Vagina (tissue), 2 donors: ENCODE measurements at regions not wholly inside any gene's neighbourhood (a gene's known extent, or its start where the extent isn't known, plus 50 kb on each side); places are given as distances from the start of the nearest gene placed in this dataset.

Experiments
- DNase-seq, 2 donors: peaks; one replicate each; pipeline ENCODE4 v3.0.0-alpha.2; 2017; ENCODE audit errors: extremely low spot score in 2 of 2
- H3K27ac ChIP-seq: fragments of 200-600 bp; sonication (generic); one replicate; pipeline ENCODE4 v1.5.1; 2019
- H3K27me3 ChIP-seq: fragments of 200-600 bp; sonication (generic); one replicate; pipeline ENCODE4 v1.5.1; 2019
- H3K36me3 ChIP-seq, 2 donors: fragments of 200-600 bp; sonication (generic); one replicate each; pipeline ENCODE4 v1.5.1; 2017 to 2019
- H3K4me1 ChIP-seq: fragments of 200-600 bp; sonication (generic); one replicate; pipeline ENCODE4 v1.5.1; 2019
- H3K4me3 ChIP-seq, 2 donors: fragments of 200-600 bp; sonication (generic); 1 replicate in 1 of 2; 2 replicates in 1 of 2; pipeline ENCODE4 v1.5.1; 2016 to 2019
- H3K9me3 ChIP-seq: fragments of 200-600 bp; sonication (generic); one replicate; pipeline ENCODE4 v1.5.1; 2019
- POLR2A ChIP-seq, 2 donors: fragments of 450-650 bp; IDR thresholded peaks; one replicate each; pipeline ENCODE4 v1.6.1; 2017; ENCODE audit warnings: antibody characterized with exemption in 2 of 2, mild to moderate bottlenecking in 2 of 2, moderate library complexity in 2 of 2
- POLR2AphosphoS5 ChIP-seq, 2 donors: sonication (generic); formaldehyde crosslinking; IDR thresholded peaks; one replicate each; pipeline ENCODE4 v1.9.0; 2017; ENCODE audit warnings: antibody characterized with exemption in 2 of 2, mild to moderate bottlenecking in 2 of 2, low read depth in 1 of 2; ENCODE audit not compliant: insufficient read depth in 1 of 2
- intact Hi-C: fragments of 100-400 bp; cut with DNase I; formaldehyde crosslinking; loops from one replicate; pipeline ENCODE4 v1.15.1; 2023
- TF ChIP-seq, protein P1 (sequence below), 3 experiments: fragments of 450-650 bp in 2 of 3; fragments of 200-600 bp in 1 of 3; sonication (generic) in 1 of 3; IDR thresholded peaks; one replicate each; pipeline ENCODE4 v1.5.1; 2017 to 2019; ENCODE audit warnings: antibody characterized with exemption in 3 of 3, mild to moderate bottlenecking in 2 of 3, moderate library complexity in 2 of 3

DNA sequence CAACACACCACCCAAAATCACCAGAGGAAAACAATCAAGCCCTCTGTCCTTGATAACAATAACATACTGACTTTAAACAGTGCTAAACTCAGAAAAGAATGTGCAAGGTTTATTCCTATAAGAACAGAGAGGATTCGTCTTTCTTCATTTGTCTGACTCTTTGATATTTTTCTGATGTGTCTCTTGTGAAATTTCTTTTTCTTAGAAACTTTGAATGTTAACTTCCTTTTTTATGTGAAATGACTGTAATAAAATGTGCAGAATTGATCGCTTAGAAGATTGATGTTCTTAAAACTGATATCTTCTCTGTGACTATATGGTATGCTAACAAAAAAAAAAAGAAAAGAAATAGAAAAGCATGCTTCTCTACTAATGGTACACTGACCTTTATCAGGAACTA lies 947.4 kb upstream of the CITED2 start:
- Histone ChIP-seq H3K4me1 (peaks cover 6% of the 10 kb centered on the region), H3K9me3 (no peaks in the 10 kb centered on the region), H3K27me3 (no peaks in the 10 kb centered on the region), H3K27ac (no peak overlapping the region), H3K36me3 (no peaks in the 10 kb centered on the region), H3K4me3 (no peak overlapping the region)
- TF ChIP-seq POLR2AphosphoS5 (IDR thresholded peaks at IDR 0.05; ENCODE audit: insufficient read depth in 1 of 2, low read depth in 1 of 2) = no peak
- no peak for TF ChIP-seq POLR2A (IDR thresholded peaks at IDR 0.05)
- TF ChIP-seq, protein P1, sequence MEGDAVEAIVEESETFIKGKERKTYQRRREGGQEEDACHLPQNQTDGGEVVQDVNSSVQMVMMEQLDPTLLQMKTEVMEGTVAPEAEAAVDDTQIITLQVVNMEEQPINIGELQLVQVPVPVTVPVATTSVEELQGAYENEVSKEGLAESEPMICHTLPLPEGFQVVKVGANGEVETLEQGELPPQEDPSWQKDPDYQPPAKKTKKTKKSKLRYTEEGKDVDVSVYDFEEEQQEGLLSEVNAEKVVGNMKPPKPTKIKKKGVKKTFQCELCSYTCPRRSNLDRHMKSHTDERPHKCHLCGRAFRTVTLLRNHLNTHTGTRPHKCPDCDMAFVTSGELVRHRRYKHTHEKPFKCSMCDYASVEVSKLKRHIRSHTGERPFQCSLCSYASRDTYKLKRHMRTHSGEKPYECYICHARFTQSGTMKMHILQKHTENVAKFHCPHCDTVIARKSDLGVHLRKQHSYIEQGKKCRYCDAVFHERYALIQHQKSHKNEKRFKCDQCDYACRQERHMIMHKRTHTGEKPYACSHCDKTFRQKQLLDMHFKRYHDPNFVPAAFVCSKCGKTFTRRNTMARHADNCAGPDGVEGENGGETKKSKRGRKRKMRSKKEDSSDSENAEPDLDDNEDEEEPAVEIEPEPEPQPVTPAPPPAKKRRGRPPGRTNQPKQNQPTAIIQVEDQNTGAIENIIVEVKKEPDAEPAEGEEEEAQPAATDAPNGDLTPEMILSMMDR (IDR thresholded peaks at IDR 0.05) = no peak
- intact Hi-C loops = no loop called here
- no peak for DNase-seq

DNA sequence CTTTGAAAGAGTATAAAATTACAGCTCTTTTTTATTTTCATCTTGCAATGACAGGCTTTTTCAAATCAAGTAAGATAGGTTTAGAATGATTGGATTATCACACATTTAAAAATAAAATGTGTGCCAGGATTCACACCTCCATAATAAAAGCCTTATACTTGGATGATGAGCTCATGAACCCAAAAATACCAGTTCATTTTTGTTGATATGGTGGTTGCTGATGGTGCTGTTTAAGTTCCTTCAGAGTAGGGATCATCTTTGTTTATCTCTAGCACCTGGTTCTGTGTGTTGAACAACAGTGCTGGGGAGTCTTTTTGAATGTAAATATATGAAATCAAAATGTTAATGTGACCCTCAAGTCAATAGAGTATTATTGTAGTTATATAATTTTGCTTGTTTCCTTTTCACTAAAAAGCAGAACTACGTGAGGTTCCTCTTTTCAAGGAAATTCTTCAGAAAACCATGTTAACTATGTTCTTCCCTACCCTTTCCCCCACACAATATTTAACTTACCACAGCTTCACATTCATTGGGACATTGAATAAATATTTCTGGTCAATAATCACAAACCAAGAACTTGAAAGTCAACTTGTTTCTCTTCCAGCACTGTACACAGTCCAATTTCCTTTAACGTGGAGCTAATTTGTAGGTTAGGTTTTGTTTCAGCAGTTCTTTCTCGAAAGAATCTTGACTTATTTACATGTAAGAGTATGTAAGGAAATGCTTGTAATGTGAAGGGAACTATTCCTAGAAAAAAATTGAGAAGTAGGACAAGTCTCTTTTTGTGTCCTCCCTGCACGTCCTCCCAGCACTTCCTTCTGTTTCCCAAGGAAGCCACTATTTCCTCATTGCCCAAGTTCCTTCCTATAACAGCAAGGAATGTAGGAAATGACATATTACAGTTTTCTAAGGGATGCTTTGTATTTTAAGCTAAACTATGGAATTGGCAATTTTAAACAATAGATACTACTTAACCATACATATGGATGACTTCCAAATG lies 945.9 kb upstream of the CITED2 start:
- DNase-seq = no peak
- no peak overlapping the region for H3K4me3 ChIP-seq
- H3K27ac ChIP-seq = no peak overlapping the region
- H3K27me3 ChIP-seq = no peaks in the 10 kb centered on the region
- TF ChIP-seq, protein P1 (IDR thresholded peaks at IDR 0.05) = no peak
- TF ChIP-seq POLR2A (IDR thresholded peaks at IDR 0.05) (no peak), POLR2AphosphoS5 (IDR thresholded peaks at IDR 0.05; ENCODE audit: insufficient read depth in 1 of 2, low read depth in 1 of 2) (no peak)
- no peaks in the 10 kb centered on the region for H3K36me3 ChIP-seq
- H3K9me3 ChIP-seq = no peaks in the 10 kb centered on the region
- peaks cover 6% of the 10 kb centered on the region for H3K4me1 ChIP-seq
- intact Hi-C loops = no loop called here

DNA sequence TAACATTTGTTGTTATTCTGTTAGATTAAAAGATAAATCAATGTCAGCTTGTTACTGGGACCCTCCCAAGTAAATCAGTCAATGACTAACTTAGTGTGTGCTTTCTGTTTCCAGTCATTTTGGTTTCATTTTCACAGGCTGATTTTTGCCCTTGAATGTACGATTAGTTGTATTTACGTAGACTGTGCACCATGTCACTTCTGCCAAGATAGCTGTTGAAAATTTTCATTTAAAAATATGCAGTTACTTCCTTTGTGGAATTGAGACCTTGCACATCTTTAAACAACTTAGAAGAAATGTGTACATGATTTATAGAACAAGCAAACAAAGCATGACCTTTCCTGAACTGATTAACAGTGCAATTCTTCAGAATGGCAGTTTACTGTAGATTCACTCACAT lies 944.8 kb upstream of the CITED2 start:
- intact Hi-C loops = no loop called here
- Histone ChIP-seq H3K27ac (no peak overlapping the region), H3K4me1 (peaks cover 6% of the 10 kb centered on the region), H3K27me3 (no peaks in the 10 kb centered on the region), H3K36me3 (no peaks in the 10 kb centered on the region), H3K4me3 (peak overlapping the region in 1 of 2 donors; percentile 4), H3K9me3 (no peaks in the 10 kb centered on the region)
- TF ChIP-seq POLR2A (IDR thresholded peaks at IDR 0.05) (no peak), POLR2AphosphoS5 (IDR thresholded peaks at IDR 0.05; ENCODE audit: insufficient read depth in 1 of 2, low read depth in 1 of 2) (no peak)
- TF ChIP-seq, protein P1 (IDR thresholded peaks at IDR 0.05) = no peak
- DNase-seq = no peak

DNA sequence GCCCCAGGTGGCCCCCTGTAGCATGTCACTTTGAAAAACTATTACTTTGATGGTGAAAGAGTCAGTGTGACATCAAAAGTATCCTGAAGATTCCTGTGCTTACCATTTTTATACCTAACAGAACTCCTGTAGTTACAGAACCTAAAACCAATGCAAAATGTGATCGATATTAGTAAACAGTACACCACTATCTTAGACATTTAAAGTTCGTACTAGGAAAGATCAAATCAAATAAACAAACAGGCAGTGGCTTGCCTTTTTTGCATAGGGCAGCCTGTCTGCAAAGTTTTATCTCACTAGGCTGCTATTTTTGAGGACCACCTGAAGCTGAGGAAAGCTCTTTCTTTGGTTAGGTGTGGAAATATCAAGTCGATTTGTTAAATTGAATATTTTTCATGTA lies 944.0 kb upstream of the CITED2 start:
- H3K27ac ChIP-seq = no peak overlapping the region
- no peak overlapping the region for H3K4me3 ChIP-seq
- TF ChIP-seq, protein P1 (IDR thresholded peaks at IDR 0.05) = no peak
- TF ChIP-seq POLR2AphosphoS5 (IDR thresholded peaks at IDR 0.05; ENCODE audit: insufficient read depth in 1 of 2, low read depth in 1 of 2) (no peak), POLR2A (IDR thresholded peaks at IDR 0.05) (no peak)
- intact Hi-C loops = no loop called here
- DNase-seq = no peak
- no peaks in the 10 kb centered on the region for H3K36me3 ChIP-seq
- no peaks in the 10 kb centered on the region for H3K27me3 ChIP-seq
- peaks cover 6% of the 10 kb centered on the region for H3K4me1 ChIP-seq
- no peaks in the 10 kb centered on the region for H3K9me3 ChIP-seq

DNA sequence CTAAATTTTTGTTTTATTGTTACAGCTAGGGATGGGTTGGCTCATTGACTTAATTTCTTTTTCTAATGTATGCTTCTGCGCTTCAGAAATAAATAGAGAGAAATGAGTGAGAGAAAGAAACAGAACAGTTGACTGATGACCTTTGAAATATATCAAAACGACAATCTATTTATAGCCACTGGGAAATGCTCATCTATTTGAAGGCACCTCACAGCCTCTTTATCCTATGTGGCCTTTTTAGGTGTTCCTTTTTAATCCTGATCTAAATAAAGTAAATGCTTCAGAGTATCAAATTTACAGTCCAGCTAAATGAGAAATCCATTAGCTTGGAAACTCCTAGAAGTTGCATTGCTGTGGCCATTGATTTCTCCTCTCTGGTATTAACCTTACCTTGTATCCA lies 943.5 kb upstream of the CITED2 start:
- no peak overlapping the region for H3K4me3 ChIP-seq
- peaks cover 6% of the 10 kb centered on the region for H3K4me1 ChIP-seq
- no peak for DNase-seq
- no peaks in the 10 kb centered on the region for H3K36me3 ChIP-seq
- no peak for TF ChIP-seq POLR2AphosphoS5 (IDR thresholded peaks at IDR 0.05; ENCODE audit: insufficient read depth in 1 of 2, low read depth in 1 of 2)
- TF ChIP-seq POLR2A (IDR thresholded peaks at IDR 0.05) = no peak
- no peaks in the 10 kb centered on the region for H3K9me3 ChIP-seq
- H3K27me3 ChIP-seq = no peaks in the 10 kb centered on the region
- intact Hi-C loops = no loop called here
- no peak overlapping the region for H3K27ac ChIP-seq
